ENCODE measurements at regions not wholly inside any gene's neighbourhood (a gene's known extent, or its start where the extent isn't known, plus 50 kb on each side); places are given as distances from the start of the nearest gene placed in this dataset.

DNA sequence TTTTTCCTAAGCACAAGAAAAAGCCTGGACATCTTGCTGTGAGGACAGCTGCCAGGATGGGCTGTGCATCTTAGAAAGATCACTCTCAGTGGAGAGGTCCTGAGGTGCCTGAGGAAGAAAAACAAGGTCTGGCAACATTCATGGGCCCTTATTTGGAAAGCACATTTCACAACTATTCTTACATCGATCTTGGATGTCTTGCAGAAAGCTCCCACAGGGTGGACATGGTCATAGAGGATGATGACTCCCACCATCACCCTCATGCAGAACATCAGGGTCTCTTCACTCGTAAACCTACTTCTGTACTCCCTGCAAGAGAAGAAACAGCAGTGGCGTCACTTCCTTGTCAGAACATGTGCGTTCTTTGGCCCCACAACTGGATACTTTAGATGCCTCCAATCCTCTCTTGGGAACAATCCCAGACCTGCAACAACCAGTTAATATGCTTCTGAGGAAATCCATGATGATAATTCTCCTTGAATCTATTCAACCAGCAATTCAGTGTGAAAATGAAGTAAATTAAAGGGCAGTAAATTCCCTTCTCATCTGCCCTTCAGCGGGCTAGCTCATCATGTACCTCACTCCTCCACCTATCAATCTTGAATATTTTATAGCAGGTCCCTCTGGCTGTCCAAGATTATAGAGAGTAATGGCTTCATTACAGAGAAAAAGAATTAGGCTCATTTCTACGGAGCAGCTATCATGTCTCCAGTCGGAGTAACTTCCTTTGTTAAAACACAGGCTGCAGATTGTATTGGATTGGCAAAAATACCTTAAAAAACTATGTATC is 106.2 kb downstream of the CYRIA start:
- intact Hi-C loops (cut with DNase I; ENCODE audit: low total_unique reads): no loop called here
- DNase-seq: peak; percentile 15
- Histone ChIP-seq H3K9me3 (no peaks in the 10 kb centered on the region), H3K36me3 (ENCODE audit: low read depth, missing control alignments) (no peaks in the 10 kb centered on the region), H3K27me3 (no peaks in the 10 kb centered on the region), H3K27ac (no peak overlapping the region), H3K4me1 (no peaks in the 10 kb centered on the region), H3K4me3 (no peak overlapping the region)
- TF ChIP-seq, protein P1, sequence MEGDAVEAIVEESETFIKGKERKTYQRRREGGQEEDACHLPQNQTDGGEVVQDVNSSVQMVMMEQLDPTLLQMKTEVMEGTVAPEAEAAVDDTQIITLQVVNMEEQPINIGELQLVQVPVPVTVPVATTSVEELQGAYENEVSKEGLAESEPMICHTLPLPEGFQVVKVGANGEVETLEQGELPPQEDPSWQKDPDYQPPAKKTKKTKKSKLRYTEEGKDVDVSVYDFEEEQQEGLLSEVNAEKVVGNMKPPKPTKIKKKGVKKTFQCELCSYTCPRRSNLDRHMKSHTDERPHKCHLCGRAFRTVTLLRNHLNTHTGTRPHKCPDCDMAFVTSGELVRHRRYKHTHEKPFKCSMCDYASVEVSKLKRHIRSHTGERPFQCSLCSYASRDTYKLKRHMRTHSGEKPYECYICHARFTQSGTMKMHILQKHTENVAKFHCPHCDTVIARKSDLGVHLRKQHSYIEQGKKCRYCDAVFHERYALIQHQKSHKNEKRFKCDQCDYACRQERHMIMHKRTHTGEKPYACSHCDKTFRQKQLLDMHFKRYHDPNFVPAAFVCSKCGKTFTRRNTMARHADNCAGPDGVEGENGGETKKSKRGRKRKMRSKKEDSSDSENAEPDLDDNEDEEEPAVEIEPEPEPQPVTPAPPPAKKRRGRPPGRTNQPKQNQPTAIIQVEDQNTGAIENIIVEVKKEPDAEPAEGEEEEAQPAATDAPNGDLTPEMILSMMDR (IDR thresholded peaks at IDR 0.05): no peak
- no peak for TF ChIP-seq POLR2A (IDR thresholded peaks at IDR 0.05)
- 43 to 50% methylated on average over 7 of the region's 7 CpGs for WGBS, 2 donors

DNA sequence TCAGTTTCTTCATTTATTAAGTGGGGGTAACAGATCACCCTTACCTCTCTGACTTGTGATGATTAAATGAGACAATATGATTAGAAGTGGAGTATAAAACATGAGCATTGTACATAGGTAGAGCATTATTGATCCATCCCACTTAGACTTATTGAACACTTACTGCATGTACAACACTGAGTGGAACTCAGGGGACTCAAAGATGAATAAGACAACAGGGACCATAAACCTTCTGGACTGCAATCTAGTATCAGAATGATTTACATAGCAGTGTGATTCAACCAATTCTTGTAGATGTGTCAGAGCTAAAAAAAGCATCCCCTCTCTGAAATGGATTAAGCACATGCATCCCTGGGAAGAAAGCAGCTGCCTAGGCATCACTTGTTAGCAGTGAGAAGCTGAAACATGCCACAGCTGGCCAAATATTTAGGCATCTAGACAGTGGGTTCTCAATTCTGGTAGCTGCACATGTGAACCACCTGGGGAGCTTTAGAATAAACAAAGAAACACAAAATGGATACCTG is 111.5 kb downstream of the CYRIA start:
- no peaks in the 10 kb centered on the region for H3K27me3 ChIP-seq
- no peaks in the 10 kb centered on the region for H3K36me3 ChIP-seq (ENCODE audit: low read depth, missing control alignments)
- no peaks in the 10 kb centered on the region for H3K4me1 ChIP-seq
- intact Hi-C loops (cut with DNase I; ENCODE audit: low total_unique reads): no loop called here
- H3K4me3 ChIP-seq: no peak overlapping the region
- no peak overlapping the region for H3K27ac ChIP-seq
- H3K9me3 ChIP-seq: no peaks in the 10 kb centered on the region
- no peak for DNase-seq
- TF ChIP-seq, protein P1 (IDR thresholded peaks at IDR 0.05): no peak

DNA sequence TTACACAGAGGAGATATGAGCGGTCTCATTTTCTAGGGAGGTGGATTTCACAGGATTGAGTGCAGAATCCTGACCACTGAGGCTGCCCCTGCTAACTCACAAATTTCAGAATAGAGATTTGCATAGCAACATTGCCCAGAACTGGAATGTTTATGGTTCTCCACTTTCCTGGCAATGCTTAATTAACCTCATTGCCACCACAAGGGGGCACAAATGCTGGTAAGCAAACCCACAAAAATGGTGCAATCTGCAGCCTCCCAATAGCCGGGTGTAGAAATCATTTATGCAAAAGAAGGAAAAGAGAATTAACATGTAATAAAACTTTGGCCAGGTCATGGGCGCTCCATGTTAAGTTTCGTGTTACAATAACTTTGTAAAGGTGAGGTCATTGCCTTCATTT is 112.4 kb downstream of the CYRIA start:
- Histone ChIP-seq H3K9me3 (no peaks in the 10 kb centered on the region), H3K36me3 (ENCODE audit: low read depth, missing control alignments) (no peaks in the 10 kb centered on the region), H3K27ac (no peak overlapping the region), H3K4me3 (no peak overlapping the region), H3K27me3 (no peaks in the 10 kb centered on the region), H3K4me1 (no peaks in the 10 kb centered on the region)
- intact Hi-C loops (cut with DNase I; ENCODE audit: low total_unique reads): no loop called here
- 80 to 81% methylated on average over 4 of the region's 4 CpGs for WGBS, 2 donors
- TF ChIP-seq, protein P1 (IDR thresholded peaks at IDR 0.05): peak; percentile 16 to 55 (median 51)
- TF ChIP-seq POLR2A (IDR thresholded peaks at IDR 0.05): no peak
- DNase-seq: peak; percentile 57

DNA sequence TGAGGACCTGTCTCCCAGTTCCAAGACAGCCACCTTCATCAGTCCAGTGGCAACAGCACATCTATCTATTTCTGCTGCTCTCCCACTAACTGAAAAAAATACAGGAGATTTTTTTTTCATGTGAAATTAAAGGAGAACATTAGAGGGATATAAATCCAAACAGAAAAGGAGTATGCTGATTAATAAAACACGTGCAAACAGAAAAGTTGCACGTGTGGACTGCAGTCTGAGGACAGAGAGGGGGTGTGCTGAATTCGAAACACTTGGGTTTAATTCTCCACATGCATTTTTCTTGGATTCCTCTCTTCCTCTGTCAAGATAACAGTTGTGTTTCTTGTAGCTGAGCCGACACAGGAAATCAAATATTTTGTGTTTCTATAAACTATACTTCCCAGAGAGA is 113.4 kb downstream of the CYRIA start:
- no peaks in the 10 kb centered on the region for H3K27me3 ChIP-seq
- no peak for TF ChIP-seq POLR2A (IDR thresholded peaks at IDR 0.05)
- TF ChIP-seq, protein P1 (IDR thresholded peaks at IDR 0.05): no peak
- intact Hi-C loops (cut with DNase I; ENCODE audit: low total_unique reads): no loop called here
- WGBS, 2 donors: 66 to 68% methylated on average over 4 of the region's 4 CpGs
- no peaks in the 10 kb centered on the region for H3K4me1 ChIP-seq
- no peak overlapping the region for H3K27ac ChIP-seq
- DNase-seq: no peak
- no peak overlapping the region for H3K4me3 ChIP-seq
- H3K9me3 ChIP-seq: no peaks in the 10 kb centered on the region
- H3K36me3 ChIP-seq (ENCODE audit: low read depth, missing control alignments): no peaks in the 10 kb centered on the region

DNA sequence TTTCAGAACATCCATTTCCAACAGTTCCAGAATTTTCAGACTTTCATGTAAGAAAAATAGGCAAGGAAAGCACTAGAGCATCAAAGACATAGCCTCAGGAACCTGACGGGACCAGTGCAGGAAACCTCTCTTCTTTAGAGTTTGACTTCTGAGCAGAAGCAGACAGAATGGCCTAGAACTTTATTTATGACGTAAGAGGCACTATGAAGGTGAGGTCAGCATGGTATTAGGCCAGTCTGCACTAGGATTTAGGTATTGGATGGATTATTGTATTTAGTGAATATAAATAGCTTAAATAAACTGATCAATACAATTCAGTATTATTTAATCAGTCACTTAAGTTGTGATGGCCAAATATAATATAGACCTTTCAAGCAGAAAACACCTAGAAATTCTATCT is 117.6 kb downstream of the CYRIA start:
- DNase-seq: no peak
- Histone ChIP-seq H3K27ac (no peak overlapping the region), H3K36me3 (ENCODE audit: low read depth, missing control alignments) (no peaks in the 10 kb centered on the region), H3K9me3 (no peaks in the 10 kb centered on the region), H3K4me3 (no peak overlapping the region), H3K27me3 (no peaks in the 10 kb centered on the region), H3K4me1 (no peaks in the 10 kb centered on the region)
- TF ChIP-seq, protein P1 (IDR thresholded peaks at IDR 0.05): no peak
- no peak for TF ChIP-seq POLR2A (IDR thresholded peaks at IDR 0.05)
- 73 to 94% methylated on average over 2 of the region's 2 CpGs for WGBS, 2 donors
- intact Hi-C loops (cut with DNase I; ENCODE audit: low total_unique reads): no loop called here
